IPS DF 4.7 (cell line): ENCODE measurements at regions not wholly inside any gene's neighbourhood (a gene's known extent, or its start where the extent isn't known, plus 50 kb on each side); places are given as distances from the start of the nearest gene placed in this dataset.

Experiments used
- DNase-seq: peaks from one replicate; pipeline ENCODE4 v3.0.0-alpha.2; 2013; ENCODE audit warnings: low spot score; ENCODE audit errors: extremely low read depth

DNA sequence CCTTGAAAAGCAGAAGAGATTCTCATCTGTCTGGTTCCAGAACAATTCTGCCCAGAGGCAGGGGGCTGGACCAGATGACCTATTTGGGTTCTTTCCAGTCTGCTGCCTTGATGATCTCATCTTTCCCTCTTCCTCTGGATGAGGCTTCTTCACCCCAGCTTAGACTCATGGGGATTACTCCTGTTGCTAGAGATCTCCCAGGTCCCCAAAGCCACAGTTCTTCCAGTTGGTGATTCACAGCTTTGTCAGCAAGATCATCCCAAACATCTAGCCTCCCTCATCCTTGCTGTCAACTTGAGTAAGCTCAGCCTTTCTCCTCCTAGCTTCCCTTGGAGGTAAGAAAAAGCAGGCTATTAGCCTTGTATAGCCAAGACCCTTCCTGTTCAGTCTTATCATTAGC lies 64.2 kb upstream of the PJA1 start:
- no peak for DNase-seq

DNA sequence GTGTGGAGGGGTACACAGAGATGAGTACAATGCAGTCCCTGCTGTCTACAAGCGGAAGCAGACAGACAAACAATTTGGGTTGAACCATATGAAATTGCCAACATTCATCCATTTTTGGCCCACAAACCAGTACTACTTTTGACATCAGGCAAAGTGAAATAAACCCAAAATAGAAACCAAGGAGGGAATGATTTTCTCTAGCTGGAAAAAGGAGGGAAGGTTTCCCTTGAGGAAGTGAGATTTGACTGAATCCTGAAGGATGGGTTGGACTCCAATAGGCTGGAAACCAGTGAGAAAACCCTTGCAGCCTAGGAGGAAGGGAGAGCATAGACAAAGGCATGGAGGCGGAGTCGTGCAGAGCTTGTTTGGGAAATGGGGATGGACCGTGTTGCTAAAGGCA lies 63.5 kb upstream of the PJA1 start:
- DNase-seq = no peak

GRCh38 chrX:69226459-69227158 lies 61.4 kb upstream of the PJA1 start:
- DNase-seq = no peak

DNA sequence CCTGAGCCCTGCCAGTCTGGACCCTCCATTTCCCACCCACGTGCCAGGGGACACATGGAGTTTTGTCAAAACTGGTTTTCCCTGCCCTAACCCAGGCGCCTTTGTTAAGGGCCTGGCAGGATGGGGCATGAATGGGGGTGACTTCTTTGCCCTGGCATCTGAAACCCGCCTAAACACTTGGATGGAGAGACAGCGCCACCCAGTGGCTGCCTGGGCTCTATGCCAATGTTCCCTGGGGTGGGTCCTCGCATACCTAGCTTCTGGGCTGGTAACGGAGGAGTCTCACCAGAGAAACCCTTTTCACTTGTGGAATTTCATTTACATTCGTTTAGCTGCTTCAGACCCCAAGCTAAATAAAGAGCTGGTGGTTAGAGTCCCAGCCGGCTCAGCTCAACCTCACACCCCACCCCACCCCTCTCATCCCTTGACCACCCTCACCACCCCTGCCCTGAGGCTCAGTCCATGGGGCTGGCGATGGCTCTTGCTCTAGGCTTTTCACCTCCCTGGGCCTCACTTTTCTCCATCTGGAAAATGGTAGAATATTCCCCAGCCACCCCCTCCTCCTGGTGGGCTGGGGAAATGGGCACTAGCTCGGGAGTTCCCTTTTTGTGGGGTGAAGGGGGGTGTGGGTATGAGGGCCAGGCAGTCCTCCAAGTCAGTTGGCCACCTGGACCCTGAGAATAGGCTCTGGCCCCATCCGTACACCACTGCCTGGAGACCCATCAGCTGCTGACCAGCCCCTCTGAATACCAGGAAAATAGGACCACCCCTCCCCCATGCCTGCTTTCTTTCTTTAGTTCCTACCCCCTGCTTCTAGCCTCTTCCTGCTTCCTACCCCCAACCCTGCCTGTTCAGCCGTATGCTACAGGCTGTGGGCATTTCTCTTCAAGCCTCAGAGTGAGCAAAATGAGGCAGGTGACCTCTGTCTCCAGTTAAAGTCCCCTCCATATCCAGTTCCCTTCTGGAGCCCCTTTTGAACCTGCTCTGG lies 57.1 kb upstream of the PJA1 start:
- DNase-seq = peak; percentile 41

GRCh38 chrX:69221239-69222102 lies 56.2 kb upstream of the PJA1 start:
- no peak for DNase-seq

- no peak for DNase-seq
Observed at GRCh38 chrX:69218407-69218997, 53.2 kb upstream of the PJA1 start.

DNA sequence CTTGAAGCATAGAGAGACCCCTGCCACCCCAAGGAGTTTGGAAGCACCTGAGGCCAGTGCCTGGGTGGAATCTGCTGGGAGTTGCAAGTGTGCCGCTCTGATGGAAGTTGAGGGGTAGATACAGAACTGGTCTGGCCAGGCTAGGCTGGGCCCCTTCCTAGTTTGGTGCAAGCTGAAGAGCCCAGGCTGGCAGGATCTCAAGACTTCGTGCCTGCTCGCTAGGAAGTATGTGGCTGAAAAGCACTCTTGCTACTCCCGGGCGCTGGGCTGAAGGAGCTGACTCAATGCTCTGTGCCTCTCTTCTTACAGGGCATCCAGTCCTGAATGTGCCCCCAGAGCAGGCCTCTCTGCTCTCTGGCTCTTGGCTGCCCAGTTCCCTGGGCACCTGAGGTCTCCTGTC lies 51.7 kb upstream of the PJA1 start:
- no peak for DNase-seq

DNA sequence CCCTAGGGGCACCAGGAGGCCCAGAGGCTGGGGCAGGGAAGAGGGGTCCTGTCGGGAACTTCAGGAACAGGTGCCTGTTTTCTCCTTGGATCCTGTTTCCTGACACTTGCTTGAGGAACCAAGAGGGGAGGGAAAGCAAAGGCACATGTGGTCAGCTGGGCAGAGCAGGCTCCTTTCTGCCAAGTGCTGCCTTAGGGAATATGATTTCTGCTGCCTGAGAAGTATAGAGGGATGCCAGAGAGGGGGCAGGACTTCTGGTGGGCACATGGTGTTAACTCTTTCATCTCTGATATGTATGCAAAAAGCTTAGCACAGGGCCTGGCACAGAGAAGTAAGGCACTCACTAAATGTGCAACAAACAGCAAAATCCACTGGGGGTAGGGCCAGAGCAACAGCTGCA lies 51.2 kb upstream of the PJA1 start:
- no peak for DNase-seq

- no peak for DNase-seq
Observed at GRCh38 chrX:69215161-69215875, 50.1 kb upstream of the PJA1 start.
